ENCODE measurements at regions not wholly inside any gene's neighbourhood (a gene's known extent, or its start where the extent isn't known, plus 50 kb on each side); places are given as distances from the start of the nearest gene placed in this dataset.

- no peak overlapping the region for H3K27ac ChIP-seq (ENCODE audit: insufficient read depth, low read depth, low read length)
- dilution Hi-C loops (cut with MboI; ENCODE audit: extremely low pct_ligation_motif_present, low sequenced_read_pairs) (no loop called here), intact Hi-C loops (cut with micrococcal nuclease) (no loop called here)
- H3K36me3 ChIP-seq (ENCODE audit: control insufficient read depth in 2 of 2, extremely low read depth in 1 of 2, insufficient read depth in 2 of 2, low read length in 2 of 2), result no peaks in the 10 kb centered on the region
- BruUV-seq (replicated peaks), result no TSS peak
- H3K9me1 ChIP-seq (replicated peaks; ENCODE audit: control insufficient read depth, extremely low read depth, insufficient read depth, low read length), result no peaks in the 10 kb centered on the region
- DNase-seq (ENCODE audit: low read depth, low spot score), result no peak
- H3K4me1 ChIP-seq (ENCODE audit: control insufficient read depth, extremely low read depth, insufficient read depth, low read length), result peaks cover 33% of the 10 kb centered on the region
- no peak for FAIRE-seq
- H3K9ac ChIP-seq (replicated peaks; ENCODE audit: extremely low read depth, insufficient read depth, low read length), result no peak overlapping the region
- no peak overlapping the region for H3K4me2 ChIP-seq (ENCODE audit: insufficient read depth, low read length)
- H3K27me3 ChIP-seq (ENCODE audit: control insufficient read depth in 2 of 2, insufficient read depth in 2 of 2, low read length in 2 of 2), result no peaks in the 10 kb centered on the region
- no peak overlapping the region for H2AFZ ChIP-seq (ENCODE audit: low read depth, low read length)
- ChIA-PET CTCF (no interaction called here), POLR2A (no interaction called here)
- no peak overlapping the region for H3K4me3 ChIP-seq (replicated peaks in 1 of 3; ENCODE audit: insufficient read depth in 1 of 3, low read depth in 1 of 3, low read length in 3 of 3)
- TF ChIP-seq JUN (IDR thresholded peaks at IDR 0.05; ENCODE audit: borderline replicate concordance, insufficient read depth, insufficient read length, low read depth) (no peak), CTCF (IDR thresholded peaks at IDR 0.05; ENCODE audit: extremely low read depth in 1 of 2, insufficient read depth in 1 of 2, low read depth in 1 of 2, low read length in 2 of 2) (no peak), POLR2A (IDR thresholded peaks at IDR 0.05; ENCODE audit: low read depth, low read length) (no peak), MAX (IDR thresholded peaks at IDR 0.05; ENCODE audit: insufficient read depth, insufficient read length) (no peak), FOS (IDR thresholded peaks at IDR 0.05; ENCODE audit: borderline replicate concordance, insufficient read depth, low read length) (no peak), EZH2 (IDR thresholded peaks at IDR 0.05; ENCODE audit: borderline replicate concordance, low read depth, low read length, severe bottlenecking) (no peak), GATA2 (IDR thresholded peaks at IDR 0.05; ENCODE audit: insufficient read depth, insufficient read length, low read depth, low read length) (no peak), POLR2AphosphoS5 (IDR thresholded peaks at IDR 0.05; ENCODE audit: insufficient read depth, low read depth, low read length) (no peak), MYC (IDR thresholded peaks at IDR 0.05; ENCODE audit: low read depth, low read length) (no peak)
- no peaks in the 10 kb centered on the region for H3K9me3 ChIP-seq (replicated peaks; ENCODE audit: control insufficient read depth, insufficient read depth, low read length)
- no peaks in the 10 kb centered on the region for H4K20me1 ChIP-seq (replicated peaks; ENCODE audit: control insufficient read depth, extremely low read depth, insufficient read depth, low read length)
- H3K79me2 ChIP-seq (ENCODE audit: control insufficient read depth, insufficient read depth, low read length), result no peaks in the 10 kb centered on the region
These were observed 896.4 kb downstream of the TFAP2A start for GRCh38 chr6:9518431-9518830.
